IPS DF 6.9 (cell line): ENCODE measurements at regions not wholly inside any gene's neighbourhood (a gene's known extent, or its start where the extent isn't known, plus 50 kb on each side); places are given as distances from the start of the nearest gene placed in this dataset.
"Not testable (repeated sequence)": the region's sequence is repeated elsewhere in the genome, so short reads cannot be mapped to it uniquely, and the experiment has no call there.

Source experiments
- DNase-seq: peaks from one replicate; pipeline ENCODE4 v3.0.0-alpha.2; 2013; ENCODE audit warnings: low read depth, low spot score
- H3K27ac ChIP-seq: one replicate; pipeline ENCODE4 v1.5.1; 2013; ENCODE audit warnings: low read length, control low read depth
- H3K27me3 ChIP-seq: 2 replicates; pipeline ENCODE4 v1.6.1; 2013; ENCODE audit warnings: mild to moderate bottlenecking, low read length; ENCODE audit not compliant: control insufficient read depth, insufficient read depth
- H3K36me3 ChIP-seq: 2 replicates; pipeline ENCODE4 v1.6.1; 2013; ENCODE audit warnings: low read length; ENCODE audit not compliant: control insufficient read depth, insufficient read depth
- H3K4me1 ChIP-seq: 2 replicates; pipeline ENCODE4 v1.6.1; 2013; ENCODE audit warnings: low read length; ENCODE audit not compliant: control insufficient read depth, insufficient read depth
- H3K4me3 ChIP-seq: 2 replicates; pipeline ENCODE4 v1.5.1; 2013; ENCODE audit warnings: mild to moderate bottlenecking, low read length
- H3K9me3 ChIP-seq: 2 replicates; pipeline ENCODE4 v1.6.1; 2013; ENCODE audit warnings: low read length, inconsistent platforms; ENCODE audit not compliant: control insufficient read depth, insufficient read depth
- WGBS: extraction: QIAGEN DNeasy Blood & Tissue Kit; methylation state at CpG from one replicate; pipeline ENCODE4 v1.1.7; 2013; ENCODE audit warnings: mixed read lengths, missing lambda C conversion rate; ENCODE audit not compliant: insufficient read length, insufficient coverage; 5-methylcytosine and 5-hydroxymethylcytosine counted together

DNA sequence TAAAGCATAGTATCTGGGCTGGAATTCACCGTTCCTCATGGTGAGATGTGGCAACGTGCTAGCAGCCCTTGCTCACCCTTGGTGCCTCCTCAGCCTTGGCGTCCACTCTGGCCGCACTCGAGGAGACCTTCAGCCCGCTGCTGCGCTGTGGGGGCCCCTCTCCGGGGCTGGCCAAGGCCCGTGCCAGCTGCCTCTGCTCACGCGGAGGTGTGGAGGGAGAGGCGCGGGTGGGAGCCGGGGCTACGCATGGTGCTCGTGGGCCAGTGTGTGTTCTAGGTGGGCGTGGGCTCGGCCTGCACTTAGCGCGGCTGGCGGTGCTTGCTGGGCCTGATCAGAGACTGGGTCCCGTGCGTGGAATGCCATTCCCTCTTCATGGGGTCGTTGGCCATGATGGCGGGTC, 424.2 kb downstream of the KCTD16 start:
- Histone ChIP-seq H3K9me3 (no peaks in the 10 kb centered on the region), H3K27me3 (0 out of 2 replicates have a peak, but pooled peaks cover 2% of the 10 kb centered on the region), H3K4me3 (no peak overlapping the region), H3K27ac (no peak overlapping the region), H3K4me1 (peaks cover 4% of the 10 kb centered on the region; the same call in 1 of the 2 replicates), H3K36me3 (no peaks in the 10 kb centered on the region)
- DNase-seq = no peak
- WGBS = no CpG with 5 or more reads among the region's 25 CpGs

DNA sequence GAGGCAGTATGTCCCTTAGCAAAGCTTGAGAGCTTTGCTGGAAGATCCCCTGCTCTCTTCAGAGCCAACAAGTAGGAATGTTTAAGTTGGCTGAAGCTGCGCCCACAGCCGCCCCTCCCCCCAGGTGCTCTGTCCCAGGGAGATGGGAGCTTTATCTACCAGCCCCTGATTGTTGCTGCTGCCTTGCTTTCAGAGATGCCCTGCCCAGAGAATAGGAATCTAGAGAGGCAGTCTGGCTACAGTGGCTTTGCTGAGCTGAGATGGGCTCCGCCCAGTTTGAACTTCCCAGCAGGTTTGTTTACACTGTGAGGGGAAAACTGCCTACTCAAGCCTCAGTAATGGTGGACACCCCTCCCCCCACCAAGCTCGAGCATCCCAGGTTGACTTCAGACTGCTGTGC, 423.6 kb downstream of the KCTD16 start:
- not testable (repeated sequence) for H3K4me3 ChIP-seq, H3K9me3 ChIP-seq, H3K4me1 ChIP-seq, H3K27me3 ChIP-seq, H3K36me3 ChIP-seq, DNase-seq, H3K27ac ChIP-seq
- no CpG with 5 or more reads among the region's 4 CpGs for WGBS

DNA sequence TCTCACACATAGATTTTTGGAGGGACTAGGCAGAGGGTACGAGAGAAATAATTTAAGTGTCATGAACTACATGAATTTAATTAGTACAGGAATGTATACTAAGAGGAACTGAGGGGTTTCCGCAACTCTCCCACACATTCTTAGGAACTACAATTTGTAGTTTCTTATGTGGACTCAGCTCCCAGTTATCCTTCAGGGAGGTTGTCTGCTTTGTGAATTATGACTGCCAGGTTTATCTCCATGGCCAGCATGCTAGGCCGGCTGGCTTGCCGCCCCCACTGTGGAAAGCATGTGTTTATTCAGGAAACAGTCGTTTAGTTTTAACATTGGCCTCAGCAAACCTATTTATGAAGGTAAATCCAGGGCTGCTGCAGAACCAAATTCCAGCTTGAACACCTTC, 415.0 kb downstream of the KCTD16 start:
- peaks cover 2% of the 10 kb centered on the region; the same call in 1 of the 2 replicates for H3K4me1 ChIP-seq
- no peak overlapping the region for H3K27ac ChIP-seq
- no peaks in the 10 kb centered on the region for H3K36me3 ChIP-seq
- no peaks in the 10 kb centered on the region for H3K27me3 ChIP-seq
- H3K9me3 ChIP-seq = no peaks in the 10 kb centered on the region
- DNase-seq = no peak
- WGBS = no CpG with 5 or more reads among the region's 5 CpGs
- no peak overlapping the region for H3K4me3 ChIP-seq

DNA sequence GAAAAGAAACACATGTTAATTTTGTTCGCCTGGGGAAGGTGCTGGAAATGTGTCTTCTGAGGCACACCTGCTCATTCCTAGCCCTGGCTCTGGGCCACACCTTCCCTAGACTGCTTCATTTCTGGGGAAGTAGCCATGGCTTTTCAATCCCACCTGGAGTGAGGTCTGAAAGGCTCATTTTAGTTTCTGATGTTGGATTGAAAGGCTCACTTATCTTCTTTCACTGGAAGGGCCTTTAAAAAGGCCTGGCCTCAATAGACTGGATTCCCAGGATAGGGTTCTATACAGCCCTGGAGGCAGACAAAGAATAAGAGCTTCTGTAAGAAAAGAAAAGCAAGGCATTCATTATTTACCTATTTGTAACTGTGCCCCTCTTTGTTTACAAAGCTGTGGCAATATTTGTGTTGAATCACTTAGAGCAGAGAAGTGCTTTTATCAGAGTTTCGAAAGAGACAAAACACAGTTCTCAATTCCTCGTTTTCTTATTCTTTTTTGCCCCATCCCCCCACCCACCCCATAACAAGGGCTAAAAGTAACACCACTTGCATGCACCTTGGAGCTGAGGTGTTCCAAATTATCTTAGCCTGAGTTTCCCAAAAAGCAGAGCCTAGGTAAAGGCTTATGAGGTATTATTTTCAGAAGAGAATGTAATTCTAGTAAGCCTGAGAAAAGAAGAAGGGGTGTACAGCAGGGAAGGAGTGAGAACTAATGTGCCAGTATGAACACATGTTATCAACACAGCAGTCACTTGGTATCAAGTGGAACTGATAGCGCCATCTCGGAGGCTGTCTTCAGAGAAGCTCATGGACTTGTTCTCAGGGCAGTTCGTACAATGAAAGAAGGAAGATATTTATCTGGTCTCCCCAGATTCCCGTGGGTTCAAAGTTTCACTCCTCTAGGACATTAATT, 413.1 kb downstream of the KCTD16 start:
- H3K36me3 ChIP-seq = no peaks in the 10 kb centered on the region
- DNase-seq = no peak
- H3K4me1 ChIP-seq = peaks cover 2% of the 10 kb centered on the region; the same call in 1 of the 2 replicates
- no peak overlapping the region for H3K4me3 ChIP-seq
- no CpG with 5 or more reads among the region's 7 CpGs for WGBS
- no peak overlapping the region for H3K27ac ChIP-seq
- H3K27me3 ChIP-seq = no peaks in the 10 kb centered on the region
- no peaks in the 10 kb centered on the region for H3K9me3 ChIP-seq

DNA sequence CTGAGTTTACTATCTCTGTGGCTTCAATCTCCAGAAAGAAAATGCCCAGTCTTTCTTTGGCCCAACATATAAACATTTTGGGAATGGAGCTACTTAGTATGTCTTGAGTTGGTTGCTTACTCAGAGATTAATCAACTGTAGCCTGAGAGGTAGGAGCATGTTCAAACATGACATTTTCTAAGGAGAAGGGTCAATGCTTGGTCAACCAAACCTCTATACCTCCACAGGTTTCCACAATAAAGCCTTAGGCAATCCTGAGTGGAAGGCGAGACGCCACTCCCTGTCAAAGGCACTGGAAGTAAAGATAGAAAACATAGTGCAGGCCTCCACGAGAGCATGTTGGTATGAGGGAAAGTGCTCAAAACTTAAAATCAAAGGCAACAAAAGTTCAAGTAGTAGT, 411.4 kb downstream of the KCTD16 start:
- no peak overlapping the region for H3K27ac ChIP-seq
- WGBS = no CpG with 5 or more reads among the region's 3 CpGs
- no peaks in the 10 kb centered on the region for H3K36me3 ChIP-seq

DNA sequence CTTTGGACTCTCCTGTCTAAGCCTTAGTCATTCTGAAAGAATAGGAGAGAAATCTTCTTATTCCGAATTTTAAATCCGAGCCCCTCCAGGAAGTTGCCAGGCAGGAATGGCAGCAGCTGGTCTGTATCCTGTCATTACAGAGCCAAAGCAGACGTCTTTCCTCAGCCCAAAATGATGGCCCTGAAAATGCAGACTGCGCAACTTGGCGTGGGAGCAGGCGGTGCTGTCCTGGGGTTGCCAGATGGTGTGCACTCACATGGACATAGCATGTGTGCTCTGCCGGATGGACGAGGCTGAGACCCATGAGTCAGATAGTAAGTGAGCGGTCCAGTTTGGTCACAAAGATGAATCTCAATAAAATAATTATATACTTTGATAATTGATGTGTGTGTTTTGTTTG, 410.4 kb downstream of the KCTD16 start:
- WGBS = no CpG with 5 or more reads among the region's 9 CpGs
- DNase-seq = no peak

More for the DNA sequence above, 411.4 kb downstream of the KCTD16 start:
- H3K4me3 ChIP-seq = no peak overlapping the region
- no peaks in the 10 kb centered on the region for H3K27me3 ChIP-seq
- H3K4me1 ChIP-seq = peaks cover 2% of the 10 kb centered on the region; the same call in 1 of the 2 replicates
- no peak for DNase-seq
- no peaks in the 10 kb centered on the region for H3K9me3 ChIP-seq

DNA sequence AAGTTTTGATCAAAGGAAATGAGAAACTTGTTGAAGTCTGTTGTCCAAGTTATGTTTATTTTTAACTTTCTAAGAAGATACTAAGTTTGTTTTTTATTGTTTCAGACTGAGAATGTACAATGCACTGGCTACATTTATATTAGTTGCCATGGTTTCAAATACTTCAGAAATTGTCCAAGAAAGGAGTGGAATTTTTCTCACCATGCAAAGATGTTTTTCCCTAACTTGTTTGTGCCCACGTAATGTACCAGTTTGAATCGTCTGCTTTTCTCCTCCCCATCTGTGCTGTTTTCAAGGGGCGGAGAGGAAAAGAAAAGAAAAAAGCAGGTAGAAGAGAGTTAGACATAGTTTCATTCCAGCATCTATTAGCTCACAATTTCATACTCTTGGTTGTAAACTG, 407.0 kb downstream of the KCTD16 start:
- no peak for DNase-seq
- Histone ChIP-seq H3K27ac (no peak overlapping the region), H3K4me3 (no peak overlapping the region), H3K27me3 (no peaks in the 10 kb centered on the region), H3K9me3 (no peaks in the 10 kb centered on the region), H3K36me3 (no peaks in the 10 kb centered on the region), H3K4me1 (no peaks in the 10 kb centered on the region; the same call in 1 of the 2 replicates)
- no CpG with 5 or more reads among the region's 3 CpGs for WGBS

More for the DNA sequence above, 410.4 kb downstream of the KCTD16 start:
- peaks cover 2% of the 10 kb centered on the region; the same call in 1 of the 2 replicates for H3K4me1 ChIP-seq
- H3K9me3 ChIP-seq = no peaks in the 10 kb centered on the region
- no peak overlapping the region for H3K4me3 ChIP-seq
- no peaks in the 10 kb centered on the region for H3K27me3 ChIP-seq
- H3K27ac ChIP-seq = no peak overlapping the region
- no peaks in the 10 kb centered on the region for H3K36me3 ChIP-seq

DNA sequence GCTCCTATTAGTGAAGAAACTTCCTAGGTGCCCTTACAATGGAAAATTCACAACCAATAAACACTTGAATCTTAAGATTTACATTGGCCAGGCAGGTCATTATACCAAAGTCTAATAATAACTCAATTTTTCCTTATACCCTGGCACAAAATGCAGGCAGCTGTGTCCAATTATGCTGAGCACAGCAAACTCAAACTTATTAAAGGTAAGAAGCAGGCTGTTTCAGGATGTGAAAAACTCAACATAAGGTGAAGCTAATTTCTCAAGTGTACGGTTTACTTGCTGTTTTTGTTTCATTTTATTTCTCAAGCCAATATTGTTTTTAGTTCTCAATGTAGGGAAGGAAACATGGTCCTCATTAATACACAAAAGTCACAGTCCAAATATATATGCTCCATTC, 405.1 kb downstream of the KCTD16 start:
- no CpG with 5 or more reads among the region's 1 CpG for WGBS
- Histone ChIP-seq H3K4me3 (no peak overlapping the region), H3K27me3 (no peaks in the 10 kb centered on the region), H3K36me3 (no peaks in the 10 kb centered on the region), H3K9me3 (no peaks in the 10 kb centered on the region), H3K27ac (no peak overlapping the region), H3K4me1 (no peaks in the 10 kb centered on the region)
- DNase-seq = no peak

DNA sequence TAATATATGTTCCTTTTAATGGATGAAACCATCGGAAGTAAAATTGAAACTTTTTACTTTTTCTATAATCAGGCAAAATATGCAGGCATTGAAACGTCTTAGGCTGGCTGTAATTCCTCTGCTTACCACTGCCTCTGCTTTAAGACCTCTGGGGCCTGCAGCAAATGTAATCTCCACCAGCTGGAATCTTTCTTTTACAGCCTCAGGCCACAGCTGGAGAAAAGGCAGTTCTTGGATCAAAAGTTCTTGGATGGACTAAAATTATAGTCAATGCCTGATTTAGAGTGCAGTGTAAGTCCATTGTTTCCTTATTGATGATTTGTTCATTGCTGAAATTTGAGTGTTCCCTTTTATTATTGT, 396.7 kb downstream of the KCTD16 start:
- no peaks in the 10 kb centered on the region for H3K36me3 ChIP-seq
- no peak overlapping the region for H3K27ac ChIP-seq
- H3K4me1 ChIP-seq = peaks cover 4% of the 10 kb centered on the region; the same call in 1 of the 2 replicates
- WGBS = no CpG with 5 or more reads among the region's 2 CpGs
- no peaks in the 10 kb centered on the region for H3K27me3 ChIP-seq
- DNase-seq = no peak
- H3K4me3 ChIP-seq = no peak overlapping the region
- no peaks in the 10 kb centered on the region for H3K9me3 ChIP-seq

DNA sequence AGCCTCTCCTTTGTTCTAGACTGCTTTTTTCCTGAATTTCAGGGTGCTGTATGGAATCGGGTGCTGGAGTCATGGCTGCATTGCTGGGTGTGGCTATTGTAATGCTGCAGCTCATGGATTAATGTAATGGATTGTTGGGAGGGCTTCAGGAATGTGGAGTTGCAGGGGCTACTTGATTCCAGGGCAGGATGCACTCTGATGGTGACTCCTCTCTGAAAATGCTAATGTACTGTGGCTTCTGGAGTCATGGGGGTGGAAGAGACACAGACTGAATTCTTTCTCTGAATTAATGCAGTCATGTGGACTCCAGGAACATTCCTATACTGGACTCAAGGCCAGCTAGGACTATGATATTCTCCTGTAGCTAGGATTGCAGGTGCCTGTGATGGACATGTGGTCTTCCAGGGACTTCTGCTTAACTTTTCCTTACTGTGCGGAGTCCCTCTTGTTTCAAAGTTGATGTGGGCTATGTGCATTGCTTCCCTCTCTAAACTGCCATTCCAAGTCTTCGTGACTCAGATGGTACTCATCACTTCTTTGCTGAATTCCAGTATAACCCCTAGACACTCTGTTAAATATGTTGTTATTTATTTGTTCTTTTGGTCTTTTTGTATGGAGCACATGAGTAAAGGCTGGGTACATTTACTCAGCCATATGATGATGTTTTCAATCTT, 396.2 kb downstream of the KCTD16 start:
- DNase-seq = peak; percentile 2
- Histone ChIP-seq H3K9me3 (no peaks in the 10 kb centered on the region), H3K4me3 (no peak overlapping the region), H3K27me3 (no peaks in the 10 kb centered on the region), H3K27ac (no peak overlapping the region), H3K36me3 (no peaks in the 10 kb centered on the region), H3K4me1 (peaks cover 4% of the 10 kb centered on the region; the same call in 1 of the 2 replicates)
- no CpG with 5 or more reads among the region's 3 CpGs for WGBS
